ENCODE measurements at regions not wholly inside any gene's neighbourhood (a gene's known extent, or its start where the extent isn't known, plus 50 kb on each side); places are given as distances from the start of the nearest gene placed in this dataset.
A peak's percentile ranks its signal among the peaks of the same experiment; 100 is the strongest.

GRCh38 chr14:104458845-104459244 lies 120.7 kb upstream of the C14orf180 start:
- Histone ChIP-seq H3K4me2 (ENCODE audit: insufficient read depth, low read length) (no peak overlapping the region), H2AFZ (ENCODE audit: low read length) (no peak overlapping the region), H3K27ac (ENCODE audit: low read depth, low read length) (no peak overlapping the region), H3K27me3 (ENCODE audit: insufficient read depth, low read length) (peaks cover 4% of the 10 kb centered on the region), H3K36me3 (ENCODE audit: insufficient read depth, low read length) (no peaks in the 10 kb centered on the region), H3K4me1 (ENCODE audit: insufficient read depth, low read length) (no peaks in the 10 kb centered on the region), H3K4me3 (ENCODE audit: insufficient read depth, low read length) (no peak overlapping the region), H3K9me3 (ENCODE audit: low read depth, low read length) (no peaks in the 10 kb centered on the region), H3K79me2 (ENCODE audit: insufficient read depth, low read length) (no peaks in the 10 kb centered on the region), H4K20me1 (ENCODE audit: insufficient read depth, low read length) (no peaks in the 10 kb centered on the region)
- no peak for DNase-seq (ENCODE audit: insufficient read length, low spot score, missing footprints)
- TF ChIP-seq, protein P1, sequence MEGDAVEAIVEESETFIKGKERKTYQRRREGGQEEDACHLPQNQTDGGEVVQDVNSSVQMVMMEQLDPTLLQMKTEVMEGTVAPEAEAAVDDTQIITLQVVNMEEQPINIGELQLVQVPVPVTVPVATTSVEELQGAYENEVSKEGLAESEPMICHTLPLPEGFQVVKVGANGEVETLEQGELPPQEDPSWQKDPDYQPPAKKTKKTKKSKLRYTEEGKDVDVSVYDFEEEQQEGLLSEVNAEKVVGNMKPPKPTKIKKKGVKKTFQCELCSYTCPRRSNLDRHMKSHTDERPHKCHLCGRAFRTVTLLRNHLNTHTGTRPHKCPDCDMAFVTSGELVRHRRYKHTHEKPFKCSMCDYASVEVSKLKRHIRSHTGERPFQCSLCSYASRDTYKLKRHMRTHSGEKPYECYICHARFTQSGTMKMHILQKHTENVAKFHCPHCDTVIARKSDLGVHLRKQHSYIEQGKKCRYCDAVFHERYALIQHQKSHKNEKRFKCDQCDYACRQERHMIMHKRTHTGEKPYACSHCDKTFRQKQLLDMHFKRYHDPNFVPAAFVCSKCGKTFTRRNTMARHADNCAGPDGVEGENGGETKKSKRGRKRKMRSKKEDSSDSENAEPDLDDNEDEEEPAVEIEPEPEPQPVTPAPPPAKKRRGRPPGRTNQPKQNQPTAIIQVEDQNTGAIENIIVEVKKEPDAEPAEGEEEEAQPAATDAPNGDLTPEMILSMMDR (IDR thresholded peaks at IDR 0.05; ENCODE audit: extremely low read depth, low read depth, low read length): no peak

GRCh38 chr14:104460791-104461651 lies 118.5 kb upstream of the C14orf180 start:
- Histone ChIP-seq H4K20me1 (ENCODE audit: insufficient read depth, low read length) (no peaks in the 10 kb centered on the region), H3K9me3 (ENCODE audit: low read depth, low read length) (no peaks in the 10 kb centered on the region), H2AFZ (ENCODE audit: low read length) (no peak overlapping the region), H3K27ac (ENCODE audit: low read depth, low read length) (no peak overlapping the region), H3K4me3 (ENCODE audit: insufficient read depth, low read length) (no peak overlapping the region), H3K4me1 (ENCODE audit: insufficient read depth, low read length) (no peaks in the 10 kb centered on the region), H3K36me3 (ENCODE audit: insufficient read depth, low read length) (no peaks in the 10 kb centered on the region), H3K79me2 (ENCODE audit: insufficient read depth, low read length) (no peaks in the 10 kb centered on the region), H3K4me2 (ENCODE audit: insufficient read depth, low read length) (no peak overlapping the region), H3K27me3 (ENCODE audit: insufficient read depth, low read length) (peaks cover 4% of the 10 kb centered on the region)
- DNase-seq (ENCODE audit: insufficient read length, low spot score, missing footprints): peak; percentile 59
- TF ChIP-seq, protein P1 (IDR thresholded peaks at IDR 0.05; ENCODE audit: extremely low read depth, low read depth, low read length): no peak

- TF ChIP-seq, protein P1 (IDR thresholded peaks at IDR 0.05; ENCODE audit: extremely low read depth, low read depth, low read length): no peak
- no peaks in the 10 kb centered on the region for H3K79me2 ChIP-seq (ENCODE audit: insufficient read depth, low read length)
- no peak overlapping the region for H2AFZ ChIP-seq (ENCODE audit: low read length)
- H3K4me3 ChIP-seq (ENCODE audit: insufficient read depth, low read length): no peak overlapping the region
- no peaks in the 10 kb centered on the region for H4K20me1 ChIP-seq (ENCODE audit: insufficient read depth, low read length)
- H3K36me3 ChIP-seq (ENCODE audit: insufficient read depth, low read length): no peaks in the 10 kb centered on the region
- no peaks in the 10 kb centered on the region for H3K9me3 ChIP-seq (ENCODE audit: low read depth, low read length)
- H3K27ac ChIP-seq (ENCODE audit: low read depth, low read length): no peak overlapping the region
- H3K4me1 ChIP-seq (ENCODE audit: insufficient read depth, low read length): no peaks in the 10 kb centered on the region
- peak; percentile 49 for DNase-seq (ENCODE audit: insufficient read length, low spot score, missing footprints)
- H3K4me2 ChIP-seq (ENCODE audit: insufficient read depth, low read length): no peak overlapping the region
- peaks cover 4% of the 10 kb centered on the region for H3K27me3 ChIP-seq (ENCODE audit: insufficient read depth, low read length)
These were observed 117.7 kb upstream of the C14orf180 start for GRCh38 chr14:104461676-104462449.
